ENCODE measurements at regions not wholly inside any gene's neighbourhood (a gene's known extent, or its start where the extent isn't known, plus 50 kb on each side); places are given as distances from the start of the nearest gene placed in this dataset.

- TF ChIP-seq CTCF (IDR thresholded peaks at IDR 0.05; ENCODE audit: low read depth, low read length, missing input control) (no peak), MAX (IDR thresholded peaks at IDR 0.05) (no peak), GABPA (IDR thresholded peaks at IDR 0.05 in 1 of 2, conservative IDR thresholded peaks at IDR 0.05 in 1 of 2) (no peak), RAD21 (IDR thresholded peaks at IDR 0.05) (no peak), REST (IDR thresholded peaks at IDR 0.05) (no peak), SP1 (IDR thresholded peaks at IDR 0.05) (no peak)
Observed at GRCh38 chr9:124202447-124202971, 55.2 kb upstream of the NEK6 start.

Measured in liver (tissue), 3 donors.